Suprapubic skin (tissue), 4 donors: ENCODE measurements at regions not wholly inside any gene's neighbourhood (a gene's known extent, or its start where the extent isn't known, plus 50 kb on each side); places are given as distances from the start of the nearest gene placed in this dataset.

Experiments
- DNase-seq, 2 donors: peaks; one replicate each; pipeline ENCODE4 v3.0.0-alpha.2; 2019; ENCODE audit warnings: low spot score in 2 of 2
- H3K27ac ChIP-seq: fragments of 200-600 bp; sonication (generic); one replicate; pipeline ENCODE4 v1.5.1; 2019
- H3K27me3 ChIP-seq: fragments of 200-600 bp; sonication (generic); one replicate; pipeline ENCODE4 v1.5.1; 2019
- H3K36me3 ChIP-seq: fragments of 200-600 bp; sonication (generic); one replicate; pipeline ENCODE4 v1.5.1; 2019
- H3K4me1 ChIP-seq: fragments of 200-600 bp; sonication (generic); one replicate; pipeline ENCODE4 v1.5.1; 2019
- H3K4me3 ChIP-seq: fragments of 200-600 bp; sonication (generic); one replicate; pipeline ENCODE4 v1.5.1; 2019; ENCODE audit warnings: mild to moderate bottlenecking
- H3K9me3 ChIP-seq: fragments of 200-600 bp; sonication (generic); one replicate; pipeline ENCODE4 v1.5.1; 2019
- EP300 ChIP-seq: sonication (generic); formaldehyde crosslinking; IDR thresholded peaks from one replicate; pipeline ENCODE4 v1.6.1; 2017; ENCODE audit warnings: antibody characterized with exemption
- POLR2A ChIP-seq, 2 donors: fragments of 450-650 bp; IDR thresholded peaks; one replicate each; pipeline ENCODE4 v1.6.1; 2017; ENCODE audit warnings: antibody characterized with exemption in 2 of 2, mild to moderate bottlenecking in 2 of 2, moderate library complexity in 2 of 2
- POLR2AphosphoS5 ChIP-seq, 3 donors: sonication (generic); formaldehyde crosslinking; IDR thresholded peaks; one replicate each; pipeline ENCODE4 v1.6.1; 2017; ENCODE audit warnings: antibody characterized with exemption in 3 of 3
- WGBS: methylation state at CpG from one replicate; pipeline ENCODE4 v1.1.5; 2018; 5-methylcytosine and 5-hydroxymethylcytosine counted together
- TF ChIP-seq, protein P1 (sequence below), 2 donors: fragments of 200-600 bp in 1 of 2; fragments of 450-650 bp in 1 of 2; sonication (generic) in 1 of 2; IDR thresholded peaks; one replicate each; pipeline ENCODE4 v1.5.1; 2016 to 2019; ENCODE audit warnings: antibody characterized with exemption in 2 of 2, mild to moderate bottlenecking in 1 of 2, moderate library complexity in 1 of 2

DNA sequence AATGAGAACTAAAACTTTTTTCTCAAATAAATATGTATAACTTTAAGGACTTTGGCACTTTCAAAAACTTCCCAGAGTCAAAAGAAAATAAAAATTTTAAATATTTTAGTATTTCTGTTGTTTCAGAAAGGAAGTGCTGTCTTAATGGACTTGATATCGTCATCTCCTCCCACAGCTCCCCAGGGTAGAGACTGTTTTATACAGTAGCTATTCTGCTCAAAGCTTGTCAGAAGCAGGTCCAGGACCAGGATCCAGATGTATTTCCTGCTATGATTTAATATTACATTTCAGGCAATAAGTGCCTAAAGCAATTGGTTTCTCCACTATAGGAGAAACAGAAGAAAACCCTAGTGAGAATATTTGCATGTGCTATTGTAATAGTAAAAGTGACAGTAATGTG is 218.5 kb upstream of the G2E3 start:
- Histone ChIP-seq H3K4me3 (no peak overlapping the region), H3K36me3 (no peaks in the 10 kb centered on the region), H3K27ac (no peak overlapping the region), H3K9me3 (no peaks in the 10 kb centered on the region), H3K4me1 (no peaks in the 10 kb centered on the region), H3K27me3 (no peaks in the 10 kb centered on the region)
- DNase-seq: no peak
- 50% methylated on average over 1 of the region's 1 CpG for WGBS
- TF ChIP-seq, protein P1, sequence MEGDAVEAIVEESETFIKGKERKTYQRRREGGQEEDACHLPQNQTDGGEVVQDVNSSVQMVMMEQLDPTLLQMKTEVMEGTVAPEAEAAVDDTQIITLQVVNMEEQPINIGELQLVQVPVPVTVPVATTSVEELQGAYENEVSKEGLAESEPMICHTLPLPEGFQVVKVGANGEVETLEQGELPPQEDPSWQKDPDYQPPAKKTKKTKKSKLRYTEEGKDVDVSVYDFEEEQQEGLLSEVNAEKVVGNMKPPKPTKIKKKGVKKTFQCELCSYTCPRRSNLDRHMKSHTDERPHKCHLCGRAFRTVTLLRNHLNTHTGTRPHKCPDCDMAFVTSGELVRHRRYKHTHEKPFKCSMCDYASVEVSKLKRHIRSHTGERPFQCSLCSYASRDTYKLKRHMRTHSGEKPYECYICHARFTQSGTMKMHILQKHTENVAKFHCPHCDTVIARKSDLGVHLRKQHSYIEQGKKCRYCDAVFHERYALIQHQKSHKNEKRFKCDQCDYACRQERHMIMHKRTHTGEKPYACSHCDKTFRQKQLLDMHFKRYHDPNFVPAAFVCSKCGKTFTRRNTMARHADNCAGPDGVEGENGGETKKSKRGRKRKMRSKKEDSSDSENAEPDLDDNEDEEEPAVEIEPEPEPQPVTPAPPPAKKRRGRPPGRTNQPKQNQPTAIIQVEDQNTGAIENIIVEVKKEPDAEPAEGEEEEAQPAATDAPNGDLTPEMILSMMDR (IDR thresholded peaks at IDR 0.05): no peak
- no peak for TF ChIP-seq POLR2A (IDR thresholded peaks at IDR 0.05)
- no peak for TF ChIP-seq POLR2AphosphoS5 (IDR thresholded peaks at IDR 0.05)
- no peak for TF ChIP-seq EP300

DNA sequence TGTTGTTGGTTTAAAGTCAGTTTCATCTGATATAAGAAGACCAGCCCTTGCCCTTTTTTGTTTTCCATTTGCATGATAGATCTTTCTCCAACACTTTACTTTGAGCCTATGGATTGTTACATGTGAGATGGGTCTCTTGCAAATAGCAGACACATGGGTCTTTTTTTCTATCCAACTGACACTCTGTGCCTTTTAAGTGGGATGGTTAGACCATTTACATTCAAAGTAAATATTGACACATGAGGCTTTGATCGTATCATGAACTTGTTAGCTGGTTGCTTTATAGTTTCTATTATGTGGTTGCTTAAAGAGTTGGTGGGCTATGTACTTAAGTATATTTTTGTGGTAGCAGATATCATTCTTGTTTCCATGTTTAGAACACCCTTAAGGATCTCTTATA is 213.4 kb upstream of the G2E3 start:
- no peak overlapping the region for H3K27ac ChIP-seq
- no peaks in the 10 kb centered on the region for H3K4me1 ChIP-seq
- H3K36me3 ChIP-seq: no peaks in the 10 kb centered on the region
- no peaks in the 10 kb centered on the region for H3K9me3 ChIP-seq
- TF ChIP-seq EP300 (no peak), POLR2AphosphoS5 (IDR thresholded peaks at IDR 0.05) (no peak), POLR2A (IDR thresholded peaks at IDR 0.05) (no peak)
- TF ChIP-seq, protein P1 (IDR thresholded peaks at IDR 0.05): no peak
- no peaks in the 10 kb centered on the region for H3K27me3 ChIP-seq
- 100% methylated on average over 1 of the region's 1 CpG for WGBS
- DNase-seq: no peak
- no peak overlapping the region for H3K4me3 ChIP-seq

DNA sequence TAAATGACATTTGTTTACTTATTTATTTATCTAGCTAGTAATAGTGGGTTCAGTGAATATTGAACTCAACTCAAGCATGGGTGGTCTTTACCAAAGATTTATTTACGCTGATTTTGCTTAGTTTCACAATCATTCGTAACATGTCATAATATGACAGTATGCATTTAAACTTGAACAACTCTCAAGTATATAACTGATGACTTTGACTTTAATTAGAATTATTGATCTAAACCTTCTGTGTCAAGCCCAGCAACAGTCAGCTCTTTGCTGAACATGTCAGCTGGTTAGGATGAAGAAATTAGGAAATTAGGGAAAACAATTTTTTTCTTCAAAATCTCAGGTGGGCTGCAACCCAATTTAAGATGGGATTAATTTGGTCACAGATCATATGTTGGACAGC is 210.5 kb upstream of the G2E3 start:
- no peaks in the 10 kb centered on the region for H3K4me1 ChIP-seq
- no peaks in the 10 kb centered on the region for H3K27me3 ChIP-seq
- H3K4me3 ChIP-seq: no peak overlapping the region
- 96% methylated on average over 2 of the region's 2 CpGs for WGBS
- no peaks in the 10 kb centered on the region for H3K36me3 ChIP-seq
- TF ChIP-seq EP300 (no peak), POLR2AphosphoS5 (IDR thresholded peaks at IDR 0.05) (no peak), POLR2A (IDR thresholded peaks at IDR 0.05) (no peak)
- TF ChIP-seq, protein P1 (IDR thresholded peaks at IDR 0.05): no peak
- H3K9me3 ChIP-seq: no peaks in the 10 kb centered on the region
- DNase-seq: no peak
- no peak overlapping the region for H3K27ac ChIP-seq

DNA sequence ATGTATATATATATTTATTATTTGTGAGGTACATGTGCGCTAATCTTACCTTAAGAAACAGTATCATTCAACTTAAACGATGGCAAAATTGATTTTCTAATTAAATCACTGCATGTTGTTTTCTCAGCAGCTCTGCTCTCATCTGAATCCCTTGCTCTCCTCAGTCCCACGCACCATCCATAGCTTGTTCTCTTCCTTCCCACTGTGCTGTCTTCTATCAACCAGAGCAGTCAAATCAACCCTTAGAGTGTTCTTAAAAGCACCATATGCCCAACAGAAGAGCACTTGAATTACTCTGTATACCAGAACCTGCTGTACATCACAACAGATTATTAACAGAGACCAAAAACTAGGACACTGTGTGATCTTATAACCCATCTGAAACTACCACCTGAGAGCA is 209.4 kb upstream of the G2E3 start:
- Histone ChIP-seq H3K27ac (no peak overlapping the region), H3K27me3 (no peaks in the 10 kb centered on the region), H3K9me3 (no peaks in the 10 kb centered on the region), H3K4me3 (no peak overlapping the region), H3K36me3 (no peaks in the 10 kb centered on the region), H3K4me1 (no peaks in the 10 kb centered on the region)
- DNase-seq: no peak
- 87% methylated on average over 3 of the region's 3 CpGs for WGBS
- no peak for TF ChIP-seq EP300
- TF ChIP-seq, protein P1 (IDR thresholded peaks at IDR 0.05): no peak
- no peak for TF ChIP-seq POLR2A (IDR thresholded peaks at IDR 0.05)
- TF ChIP-seq POLR2AphosphoS5 (IDR thresholded peaks at IDR 0.05): no peak

DNA sequence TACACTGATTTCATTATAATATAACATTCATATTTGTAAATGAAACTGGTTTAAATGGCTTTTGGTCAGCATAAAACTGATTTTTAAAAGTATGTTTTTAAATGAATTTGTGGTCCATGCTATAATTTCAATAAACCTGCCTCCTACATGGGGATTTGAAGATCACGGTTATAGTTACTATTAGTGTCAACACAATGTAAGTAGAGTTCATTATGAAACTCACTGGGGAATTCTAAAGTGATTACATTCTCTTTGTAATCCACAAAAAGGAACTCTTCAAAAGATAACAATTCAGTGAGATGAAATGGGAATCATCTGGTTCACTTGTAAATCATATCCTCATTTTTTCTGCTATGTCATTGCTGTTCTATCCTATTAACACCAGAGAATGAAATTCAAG is 204.5 kb upstream of the G2E3 start:
- no peak overlapping the region for H3K27ac ChIP-seq
- H3K9me3 ChIP-seq: no peaks in the 10 kb centered on the region
- no peaks in the 10 kb centered on the region for H3K36me3 ChIP-seq
- no peak for DNase-seq
- no peaks in the 10 kb centered on the region for H3K27me3 ChIP-seq
- WGBS: 60% methylated on average over 1 of the region's 1 CpG
- no peaks in the 10 kb centered on the region for H3K4me1 ChIP-seq
- H3K4me3 ChIP-seq: no peak overlapping the region
- TF ChIP-seq POLR2AphosphoS5 (IDR thresholded peaks at IDR 0.05): no peak
- TF ChIP-seq, protein P1 (IDR thresholded peaks at IDR 0.05): no peak
- no peak for TF ChIP-seq EP300
- TF ChIP-seq POLR2A (IDR thresholded peaks at IDR 0.05): no peak
